SU-DHL-6 (cell line): ENCODE measurements at regions not wholly inside any gene's neighbourhood (a gene's known extent, or its start where the extent isn't known, plus 50 kb on each side); places are given as distances from the start of the nearest gene placed in this dataset.

Experiments
- CTCF ChIP-seq: fragments of 200-600 bp; sonication (generic); IDR thresholded peaks from one replicate; pipeline ENCODE4 v1.5.1; 2017; ENCODE audit warnings: antibody characterized with exemption, mild to moderate bottlenecking, low read length, moderate library complexity; ENCODE audit not compliant: insufficient read depth, poor library complexity, severe bottlenecking
- EZH2phosphoT487 ChIP-seq: fragments of 200-600 bp; sonication (generic), shearing (Covaris generic); conservative IDR thresholded peaks from 2 replicates; pipeline ENCODE4 v1.6.1; 2018; ENCODE audit warnings: mild to moderate bottlenecking, antibody characterized with exemption, low read length, moderate library complexity, mixed read lengths

- TF ChIP-seq CTCF: no peak
- no peak for TF ChIP-seq EZH2phosphoT487
Measured at GRCh38 chr9:106052735-106053134, 358.4 kb downstream of the TMEM38B start.
